ENCODE measurements at regions not wholly inside any gene's neighbourhood (a gene's known extent, or its start where the extent isn't known, plus 50 kb on each side); places are given as distances from the start of the nearest gene placed in this dataset.

GRCh38 chr21:14607262-14607661 is 61.1 kb upstream of the SAMSN1 start:
- no peak for DNase-seq

GRCh38 chr21:14603202-14603601 is 57.1 kb upstream of the SAMSN1 start:
- DNase-seq: no peak

- no peak for DNase-seq
Observed at GRCh38 chr21:14602382-14602958, 56.4 kb upstream of the SAMSN1 start.

- no peak for DNase-seq
Observed at GRCh38 chr21:14600569-14601297, 54.6 kb upstream of the SAMSN1 start.

- no peak for DNase-seq
Observed at GRCh38 chr21:14598065-14598464, 52.0 kb upstream of the SAMSN1 start.
